ENCODE measurements at regions not wholly inside any gene's neighbourhood (a gene's known extent, or its start where the extent isn't known, plus 50 kb on each side); places are given as distances from the start of the nearest gene placed in this dataset.

DNA sequence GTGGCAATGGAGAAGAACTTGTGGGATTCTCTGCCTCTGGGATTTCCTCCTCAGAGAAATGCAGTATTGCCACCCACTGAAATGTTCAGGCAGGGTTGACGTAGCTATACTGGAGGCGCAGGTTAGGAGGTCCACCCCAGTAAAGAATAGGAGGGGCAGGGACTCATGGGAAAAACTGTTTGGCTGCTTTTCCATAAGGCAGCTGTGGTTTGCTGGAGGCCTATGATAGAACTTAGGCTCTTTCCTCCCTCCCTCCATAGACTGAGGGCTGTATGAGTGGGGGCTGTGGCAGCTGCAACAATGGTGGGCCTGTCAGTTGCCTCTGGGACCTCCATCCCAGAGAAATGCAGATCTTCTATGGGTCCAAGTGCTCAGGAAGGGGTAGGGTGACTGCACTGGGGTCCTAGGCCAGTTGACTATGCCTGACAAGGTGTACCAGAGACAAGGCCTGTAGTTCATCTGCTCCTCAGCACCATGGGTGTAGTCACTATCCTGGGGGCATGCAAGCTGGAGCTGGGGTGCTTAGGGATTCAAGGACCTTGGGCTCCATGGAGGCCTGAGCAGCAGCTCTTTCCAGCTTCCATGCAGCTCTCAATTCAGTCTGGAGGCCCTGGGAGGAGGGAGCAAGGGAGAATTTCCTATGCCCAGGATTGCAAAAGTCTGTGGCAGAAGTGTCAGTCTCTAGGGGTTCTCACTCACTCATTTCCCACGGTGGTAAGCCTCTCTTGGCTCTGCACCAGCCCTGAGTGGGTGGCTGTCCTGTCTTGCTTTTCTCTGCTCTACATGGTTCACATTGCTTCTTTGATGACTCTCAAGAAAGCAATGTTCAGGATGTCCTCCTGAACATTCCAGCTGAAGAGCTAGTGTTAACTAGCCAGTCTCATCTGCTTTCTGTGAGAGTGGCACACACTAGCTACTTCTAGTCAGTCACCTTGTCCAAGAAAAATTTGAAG lies 353.0 kb downstream of the IDS start:
- Mint-ChIP-seq H3K27me3 (no peaks in the 10 kb centered on the region), H3K27ac (no peak overlapping the region), H3K9me3 (no peaks in the 10 kb centered on the region)

DNA sequence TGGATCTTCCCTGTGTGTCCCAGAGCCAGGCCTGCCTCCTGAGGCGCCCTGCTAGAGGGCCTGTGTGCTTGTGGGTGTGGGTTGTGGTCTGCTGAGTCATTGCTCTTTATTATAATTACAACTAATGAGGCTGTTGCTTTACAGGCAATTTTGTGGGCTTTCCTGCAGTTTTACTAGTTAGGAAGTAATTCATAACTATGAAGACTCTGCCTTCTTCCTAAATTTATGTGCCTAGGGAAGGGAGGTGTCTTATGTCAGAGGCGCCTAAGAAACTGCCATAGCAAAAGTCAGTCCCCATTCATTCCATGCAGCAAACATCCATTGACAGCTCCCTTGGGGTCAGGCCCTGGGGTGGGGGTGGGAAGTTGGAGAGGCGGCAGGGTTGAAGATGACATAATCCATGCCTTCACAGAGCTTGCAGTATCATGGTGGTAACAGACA lies 359.2 kb downstream of the IDS start:
- Mint-ChIP-seq H3K27me3 (no peaks in the 10 kb centered on the region), H3K9me3 (no peaks in the 10 kb centered on the region), H3K36me3 (no peaks in the 10 kb centered on the region), H3K27ac (no peak overlapping the region), H3K4me3 (no peak overlapping the region), H3K4me1 (no peaks in the 10 kb centered on the region)
- DNase-seq, result no peak

More for the DNA sequence above, 353.0 kb downstream of the IDS start:
- H3K4me3 Mint-ChIP-seq, result no peak overlapping the region
- H3K36me3 Mint-ChIP-seq, result no peaks in the 10 kb centered on the region
- peaks cover 2% of the 10 kb centered on the region for H3K4me1 Mint-ChIP-seq
- no peak for DNase-seq

DNA sequence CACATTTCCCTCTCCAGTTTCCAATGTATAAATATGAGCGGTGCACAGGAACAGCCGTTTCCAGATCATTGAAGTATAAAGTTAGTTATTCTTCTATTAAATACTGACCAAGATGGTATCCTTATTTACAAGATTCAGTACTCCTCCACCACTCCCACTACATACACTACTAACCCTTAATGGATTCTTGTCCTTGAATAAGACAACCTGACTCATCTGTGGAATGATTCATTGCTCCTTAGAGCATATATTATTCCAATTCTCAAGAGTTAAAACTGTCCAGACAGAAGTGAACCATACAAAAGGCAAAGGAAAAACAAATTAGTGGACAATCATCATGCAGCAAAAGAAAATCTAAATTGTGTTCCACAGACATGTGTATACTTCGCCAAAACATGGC lies 373.3 kb downstream of the IDS start:
- H3K9me3 Mint-ChIP-seq, result no peaks in the 10 kb centered on the region
- DNase-seq, result no peak
- no peak overlapping the region for H3K27ac Mint-ChIP-seq
- H3K36me3 Mint-ChIP-seq, result no peaks in the 10 kb centered on the region
- H3K4me3 Mint-ChIP-seq, result no peak overlapping the region
- no peaks in the 10 kb centered on the region for H3K27me3 Mint-ChIP-seq
- no peaks in the 10 kb centered on the region for H3K4me1 Mint-ChIP-seq

DNA sequence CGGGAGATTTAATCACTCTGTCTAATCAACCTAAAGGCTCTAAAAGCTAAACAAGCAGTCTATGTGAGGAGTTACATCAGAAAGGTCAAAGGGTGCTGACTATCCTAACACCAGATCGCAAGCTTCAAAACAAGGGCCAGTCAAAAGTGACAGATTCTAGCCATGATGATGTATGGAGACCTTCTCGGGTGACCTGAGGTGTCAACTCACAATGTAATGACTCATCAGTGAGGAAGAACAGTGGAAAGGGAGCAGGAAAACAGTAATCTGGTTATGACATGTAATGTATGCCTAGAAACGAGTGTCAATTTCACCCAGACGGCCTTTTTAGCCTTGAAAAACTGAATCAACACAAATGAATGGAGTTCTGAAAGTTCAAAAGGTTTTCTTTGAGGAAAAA lies 375.3 kb downstream of the IDS start:
- Mint-ChIP-seq H3K36me3 (no peaks in the 10 kb centered on the region), H3K4me1 (no peaks in the 10 kb centered on the region), H3K4me3 (no peak overlapping the region), H3K9me3 (no peaks in the 10 kb centered on the region), H3K27me3 (no peaks in the 10 kb centered on the region), H3K27ac (no peak overlapping the region)
- no peak for DNase-seq

DNA sequence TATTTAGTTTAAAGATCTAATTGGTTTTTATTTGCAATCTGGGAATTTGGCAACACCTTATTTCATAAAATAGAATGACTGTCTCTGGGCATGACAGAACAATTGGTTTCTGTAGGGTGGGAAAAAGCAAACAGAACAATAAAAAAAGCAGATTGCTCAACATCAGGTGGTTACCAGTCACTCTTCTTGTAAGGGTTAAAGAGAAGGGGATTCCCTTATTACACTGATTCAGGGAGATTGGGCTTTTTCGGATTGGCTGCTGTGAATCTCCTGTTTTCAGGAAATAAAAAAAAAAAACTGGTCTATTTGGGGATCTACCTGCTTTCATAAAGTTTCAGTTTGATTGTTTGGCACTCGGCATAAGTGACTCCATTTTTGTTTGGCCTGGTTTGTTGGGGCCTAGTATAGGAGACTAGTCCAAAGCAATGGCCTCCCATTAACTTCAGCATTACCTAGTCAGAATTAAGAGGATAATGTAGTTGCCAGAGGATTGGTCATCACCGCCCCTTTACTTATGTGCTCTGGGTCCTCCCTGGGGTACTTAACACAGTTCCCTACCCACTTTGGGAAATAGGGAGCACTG lies 380.5 kb downstream of the IDS start:
- DNase-seq, result no peak
- Mint-ChIP-seq H3K4me1 (no peaks in the 10 kb centered on the region), H3K36me3 (no peaks in the 10 kb centered on the region), H3K27me3 (no peaks in the 10 kb centered on the region), H3K27ac (no peak overlapping the region), H3K9me3 (no peaks in the 10 kb centered on the region), H3K4me3 (no peak overlapping the region)

DNA sequence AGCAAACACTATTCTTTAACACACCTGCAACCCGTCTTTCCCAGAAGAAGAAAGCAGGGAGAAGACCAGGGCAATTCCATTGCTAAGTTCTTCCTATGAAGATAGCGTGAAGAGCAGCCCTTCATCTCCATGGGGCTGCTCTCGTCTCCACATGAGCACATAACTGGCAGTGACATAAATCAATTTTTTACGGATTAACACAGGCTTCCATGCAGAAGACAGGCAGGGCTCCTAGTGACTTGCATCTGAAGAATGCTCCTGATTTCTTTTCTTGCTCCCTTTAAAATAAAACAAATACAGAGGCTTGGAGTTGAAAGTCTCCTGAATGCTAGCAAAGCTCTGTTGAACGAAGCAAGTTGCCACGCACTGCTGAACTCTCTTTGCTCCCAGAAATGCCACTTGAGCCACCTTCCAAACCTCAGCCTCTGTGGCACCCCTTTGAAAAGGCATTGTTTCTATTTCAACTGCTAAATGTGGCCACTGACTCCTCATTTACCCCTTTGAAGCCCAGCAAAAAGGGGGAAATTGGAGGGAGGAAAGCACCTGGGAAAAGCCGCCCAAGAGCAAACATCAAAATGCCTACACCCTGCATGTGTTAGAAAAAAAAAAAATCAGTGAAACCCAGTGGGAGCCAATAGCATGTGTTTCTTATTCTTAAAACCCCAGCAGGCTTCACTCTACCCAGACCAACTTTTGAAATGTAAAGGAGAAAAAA lies 383.7 kb downstream of the IDS start:
- no peak overlapping the region for H3K27ac Mint-ChIP-seq
- H3K4me3 Mint-ChIP-seq, result no peak overlapping the region
- no peaks in the 10 kb centered on the region for H3K4me1 Mint-ChIP-seq
- no peaks in the 10 kb centered on the region for H3K9me3 Mint-ChIP-seq
- DNase-seq, result no peak
- H3K36me3 Mint-ChIP-seq, result no peaks in the 10 kb centered on the region
- H3K27me3 Mint-ChIP-seq, result no peaks in the 10 kb centered on the region

DNA sequence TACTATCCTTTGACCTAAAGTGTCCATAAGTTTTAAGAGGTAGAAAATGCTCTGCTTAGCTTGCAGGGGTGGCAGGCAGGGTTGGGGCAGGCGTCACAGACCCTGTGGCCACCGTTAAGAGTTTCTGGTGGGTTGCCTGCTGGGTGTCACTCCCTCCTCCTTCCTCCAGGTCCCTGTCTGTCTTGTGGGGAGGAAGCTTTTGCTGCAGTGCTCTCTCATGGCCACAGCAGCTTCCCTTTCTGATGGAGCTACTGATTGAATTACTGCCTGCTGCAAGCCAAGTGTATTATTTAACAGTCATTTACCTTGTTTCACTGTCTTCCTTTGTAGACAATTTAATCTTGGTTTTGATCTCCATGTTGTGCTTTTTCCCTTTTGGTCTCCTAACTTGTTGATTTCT lies 384.6 kb downstream of the IDS start:
- no peaks in the 10 kb centered on the region for H3K36me3 Mint-ChIP-seq
- DNase-seq, result no peak
- no peaks in the 10 kb centered on the region for H3K4me1 Mint-ChIP-seq
- H3K27ac Mint-ChIP-seq, result no peak overlapping the region
- no peaks in the 10 kb centered on the region for H3K27me3 Mint-ChIP-seq
- H3K4me3 Mint-ChIP-seq, result no peak overlapping the region
- no peaks in the 10 kb centered on the region for H3K9me3 Mint-ChIP-seq

DNA sequence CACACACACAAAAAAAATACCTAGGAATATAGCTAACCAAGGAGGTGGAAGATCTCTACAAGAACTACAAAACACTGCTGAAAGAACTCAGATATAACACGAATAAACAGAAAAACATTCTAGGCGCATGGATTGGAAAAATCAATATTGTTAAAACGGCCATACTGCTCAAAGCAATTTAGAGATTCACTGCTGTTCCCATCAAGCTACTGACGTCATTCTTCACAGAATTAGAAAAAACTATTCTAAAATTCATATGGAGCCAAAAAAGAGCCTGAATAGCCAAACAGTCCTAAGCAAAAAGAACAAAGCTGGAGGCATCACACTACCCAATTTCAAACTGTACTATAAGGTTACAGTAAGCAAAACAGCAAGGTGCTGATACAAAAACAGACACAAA lies 390.2 kb downstream of the IDS start:
- Mint-ChIP-seq H3K4me1 (no peaks in the 10 kb centered on the region), H3K27me3 (peaks cover 7% of the 10 kb centered on the region), H3K27ac (no peak overlapping the region), H3K9me3 (peaks cover 9% of the 10 kb centered on the region), H3K36me3 (no peaks in the 10 kb centered on the region), H3K4me3 (no peak overlapping the region)
- DNase-seq, result no peak

DNA sequence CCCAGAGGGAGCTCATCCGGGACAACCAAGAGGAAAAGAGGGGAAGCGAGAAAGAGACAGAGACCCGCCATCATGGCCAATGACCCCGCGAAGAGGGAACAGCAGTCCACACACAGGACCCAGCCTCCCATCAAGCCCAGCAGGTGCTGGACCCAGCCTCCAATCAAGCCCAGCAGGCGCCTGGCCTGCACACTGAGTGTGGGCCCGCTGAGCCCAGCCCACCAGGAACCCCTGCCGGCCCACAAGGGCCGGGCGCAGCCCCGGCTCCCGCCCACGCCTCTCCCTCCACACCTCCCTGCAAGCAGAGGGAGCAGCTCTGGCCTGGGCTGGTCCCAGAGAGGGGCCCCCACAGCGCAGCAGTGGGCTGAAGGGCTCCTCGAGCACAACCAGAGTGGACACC lies 391.1 kb downstream of the IDS start:
- Mint-ChIP-seq H3K4me3 (no peak overlapping the region), H3K27ac (no peak overlapping the region), H3K27me3 (peaks cover 9% of the 10 kb centered on the region), H3K4me1 (no peaks in the 10 kb centered on the region), H3K36me3 (no peaks in the 10 kb centered on the region), H3K9me3 (peaks cover 11% of the 10 kb centered on the region)
- DNase-seq, result no peak

DNA sequence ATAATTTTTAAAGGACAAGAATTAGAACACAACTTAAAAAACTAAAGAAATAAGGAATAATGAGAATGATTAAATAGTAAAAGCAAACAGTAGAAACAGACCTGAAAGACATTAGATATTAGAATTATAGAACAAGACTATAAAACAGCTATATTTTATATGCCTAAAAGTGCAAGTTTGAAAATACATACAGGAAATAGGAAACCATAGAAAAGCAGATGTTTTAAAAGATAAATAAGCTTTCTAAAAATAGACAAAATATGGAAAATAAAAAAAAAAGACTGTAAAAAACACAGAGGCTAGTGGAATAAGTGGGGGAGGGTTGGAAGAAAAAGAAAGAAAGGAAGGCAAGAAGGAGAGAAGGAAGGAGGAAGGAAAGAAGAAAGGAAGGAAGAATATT lies 407.3 kb downstream of the IDS start:
- Mint-ChIP-seq H3K4me3 (no peak overlapping the region), H3K4me1 (no peaks in the 10 kb centered on the region), H3K9me3 (no peaks in the 10 kb centered on the region), H3K36me3 (no peaks in the 10 kb centered on the region), H3K27ac (no peak overlapping the region), H3K27me3 (no peaks in the 10 kb centered on the region)
- no peak for DNase-seq

DNA sequence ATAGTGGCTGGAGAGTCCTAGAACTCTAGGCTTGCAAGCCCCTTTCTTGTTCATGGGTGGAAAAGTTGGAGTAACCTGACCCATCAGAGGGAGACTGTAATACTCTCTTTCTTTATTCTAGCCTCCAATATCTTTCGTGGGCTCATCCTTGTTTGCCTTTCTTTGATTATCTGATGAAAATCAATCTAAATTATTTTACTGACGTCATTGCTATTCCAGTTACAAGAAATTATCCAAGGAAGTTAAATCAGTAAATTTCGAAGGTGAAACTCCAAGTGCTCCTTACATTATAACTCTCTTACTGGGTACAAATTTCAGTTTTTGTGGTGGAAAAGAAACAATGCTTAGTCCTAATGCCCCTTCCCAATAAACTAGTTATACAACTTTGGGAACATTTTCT lies 412.9 kb downstream of the IDS start:
- Mint-ChIP-seq H3K27ac (no peak overlapping the region), H3K27me3 (no peaks in the 10 kb centered on the region), H3K4me3 (no peak overlapping the region), H3K4me1 (no peaks in the 10 kb centered on the region), H3K9me3 (no peaks in the 10 kb centered on the region), H3K36me3 (no peaks in the 10 kb centered on the region)
- DNase-seq, result no peak

DNA sequence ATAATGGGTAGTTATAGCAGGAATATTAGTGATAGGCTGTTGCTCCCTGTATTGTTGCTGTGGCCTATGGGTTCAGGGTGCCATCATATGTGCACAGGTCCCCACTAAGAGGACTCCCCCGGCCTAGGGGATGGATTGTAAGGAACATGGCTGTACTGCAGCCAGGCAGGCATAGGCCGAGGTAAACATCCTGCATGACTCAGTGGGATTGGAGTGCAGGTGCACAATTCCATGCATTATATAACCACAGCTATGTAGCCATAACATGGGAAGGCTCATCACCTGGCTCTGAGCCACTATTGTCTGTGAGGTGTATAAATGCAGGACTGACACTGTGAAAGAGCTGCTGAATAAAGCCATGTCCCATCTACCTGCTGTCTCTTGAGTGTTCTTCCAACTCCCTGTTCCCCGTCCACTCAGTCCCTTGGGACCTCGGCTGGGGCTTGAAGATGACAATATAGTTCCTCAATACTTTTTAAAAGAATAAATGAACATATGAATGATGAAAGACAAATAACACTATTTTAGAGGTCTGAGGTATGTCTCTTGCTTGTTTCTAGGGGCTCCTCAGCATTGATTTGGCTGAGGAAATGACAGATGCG lies 425.2 kb downstream of the IDS start:
- DNase-seq, result no peak
- H3K27me3 Mint-ChIP-seq, result peaks cover 5% of the 10 kb centered on the region
- no peaks in the 10 kb centered on the region for H3K4me1 Mint-ChIP-seq
- H3K9me3 Mint-ChIP-seq, result no peaks in the 10 kb centered on the region
- H3K36me3 Mint-ChIP-seq, result no peaks in the 10 kb centered on the region
- no peak overlapping the region for H3K27ac Mint-ChIP-seq
- no peak overlapping the region for H3K4me3 Mint-ChIP-seq

DNA sequence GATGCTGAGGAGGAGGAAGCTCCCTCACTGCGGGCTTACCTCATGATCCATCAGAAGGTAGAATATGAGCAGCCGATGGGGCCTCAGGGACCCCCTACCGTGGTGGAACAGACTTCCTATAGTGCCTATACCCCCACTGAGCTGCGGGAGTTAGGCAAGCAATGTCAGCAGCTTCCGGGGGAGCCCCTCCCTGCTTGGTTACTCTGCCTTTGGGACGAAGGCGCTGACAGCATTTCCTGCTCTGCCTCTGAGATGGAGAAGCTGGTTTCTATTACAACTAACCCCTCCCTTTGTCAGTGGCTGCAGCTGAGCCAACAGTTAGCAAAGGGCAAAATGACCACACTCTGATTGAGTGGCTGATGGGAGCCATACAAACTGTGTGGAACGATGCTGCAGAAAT lies 430.7 kb downstream of the IDS start:
- no peak overlapping the region for H3K4me3 Mint-ChIP-seq
- H3K27me3 Mint-ChIP-seq, result no peaks in the 10 kb centered on the region
- no peaks in the 10 kb centered on the region for H3K4me1 Mint-ChIP-seq
- H3K9me3 Mint-ChIP-seq, result no peaks in the 10 kb centered on the region
- H3K27ac Mint-ChIP-seq, result no peak overlapping the region
- no peaks in the 10 kb centered on the region for H3K36me3 Mint-ChIP-seq
- DNase-seq, result no peak

DNA sequence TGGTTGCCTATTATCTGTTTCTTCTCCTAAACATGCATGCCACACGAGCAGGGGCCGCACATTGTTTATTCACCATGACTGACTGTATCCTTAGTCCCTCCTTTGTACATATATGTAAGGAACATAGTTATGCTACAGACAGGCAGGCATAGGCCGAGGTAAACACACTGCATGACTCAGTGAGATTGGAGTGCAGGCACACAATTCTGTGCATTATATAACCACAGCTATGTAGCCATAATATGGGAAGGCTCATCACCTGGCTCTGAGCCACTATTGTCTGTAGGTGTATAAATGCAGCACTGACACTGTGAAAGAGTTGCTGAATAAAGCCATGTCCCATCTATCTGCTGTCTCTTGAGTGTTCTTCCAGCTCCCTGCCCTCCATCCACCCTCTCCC lies 431.6 kb downstream of the IDS start:
- H3K9me3 Mint-ChIP-seq, result no peaks in the 10 kb centered on the region
- H3K4me1 Mint-ChIP-seq, result no peaks in the 10 kb centered on the region
- no peaks in the 10 kb centered on the region for H3K36me3 Mint-ChIP-seq
- H3K27ac Mint-ChIP-seq, result no peak overlapping the region
- no peaks in the 10 kb centered on the region for H3K27me3 Mint-ChIP-seq
- DNase-seq, result no peak
- H3K4me3 Mint-ChIP-seq, result no peak overlapping the region

DNA sequence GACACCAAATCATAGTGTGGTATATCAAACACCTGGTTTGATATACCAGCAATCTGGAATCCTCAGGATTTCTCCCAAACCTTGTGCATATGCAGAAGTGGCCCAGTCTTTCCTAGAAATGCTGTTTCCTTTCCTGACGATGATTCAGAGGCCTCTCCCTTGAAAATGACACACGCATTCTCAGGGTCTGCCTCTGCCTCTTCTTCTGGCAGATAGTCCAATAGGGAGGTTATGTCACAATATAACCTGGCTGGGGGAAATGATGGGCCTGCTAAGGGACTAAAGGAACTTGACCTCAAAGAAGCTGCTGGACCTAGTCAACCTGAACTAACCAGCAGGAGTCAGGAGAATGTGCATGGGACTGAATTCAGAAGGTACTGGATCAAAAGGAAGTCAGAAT lies 435.2 kb downstream of the IDS start:
- no peaks in the 10 kb centered on the region for H3K4me1 Mint-ChIP-seq
- H3K27me3 Mint-ChIP-seq, result no peaks in the 10 kb centered on the region
- no peaks in the 10 kb centered on the region for H3K9me3 Mint-ChIP-seq
- no peak overlapping the region for H3K4me3 Mint-ChIP-seq
- DNase-seq, result no peak
- no peak overlapping the region for H3K27ac Mint-ChIP-seq
- H3K36me3 Mint-ChIP-seq, result no peaks in the 10 kb centered on the region
